Body of pancreas (tissue), 4 donors: ENCODE measurements at regions not wholly inside any gene's neighbourhood (a gene's known extent, or its start where the extent isn't known, plus 50 kb on each side); places are given as distances from the start of the nearest gene placed in this dataset.

Experiments
- ATAC-seq: fragments of 150-250 bp; one replicate; pipeline ENCODE4 v1.9.1; 2016
- DNase-seq, 4 donors: peaks; one replicate each; pipeline ENCODE4 v3.0.0-alpha.2; 2019
- H3K27ac ChIP-seq, 4 donors: fragments of 200-600 bp; sonication (generic); 1 replicate in 3 of 4; 2 replicates in 1 of 4; pipeline versions ENCODE4 v1.5.1 to v1.6.1; 2016 to 2019; ENCODE audit warnings: mild to moderate bottlenecking in 1 of 4, mixed read lengths in 1 of 4, moderate library complexity in 1 of 4
- H3K27me3 ChIP-seq, 2 donors: fragments of 200-600 bp; sonication (generic); one replicate each; pipeline ENCODE4 v1.6.0; 2016; ENCODE audit warnings: mild to moderate bottlenecking in 1 of 2
- H3K36me3 ChIP-seq, 2 donors: fragments of 200-600 bp; sonication (generic); replicated peaks in 1 of 2; 2 replicates each; pipeline ENCODE4 v1.5.1; 2016; ENCODE audit warnings: low read depth in 2 of 2; ENCODE audit not compliant: insufficient read depth in 1 of 2
- H3K4me1 ChIP-seq: fragments of 200-600 bp; sonication (generic); one replicate; pipeline ENCODE4 v1.6.0; 2016
- H3K4me3 ChIP-seq, 2 donors: fragments of 200-600 bp; sonication (generic); 1 replicate in 1 of 2; 2 replicates in 1 of 2; pipeline ENCODE4 v1.5.1; 2016 to 2019
- H3K9me3 ChIP-seq, 3 donors: fragments of 200-600 bp; sonication (generic); 1 replicate in 2 of 3; 2 replicates in 1 of 3; pipeline ENCODE4 v1.5.1; 2016
- CTCF ChIP-seq, 7 experiments: fragments of 450-650 bp in 4 of 7; fragments of 200-600 bp in 3 of 7; sonication (generic) in 3 of 7; IDR thresholded peaks; one replicate each; pipeline ENCODE4 v1.5.1; 2016 to 2019; ENCODE audit warnings: antibody characterized with exemption in 7 of 7
- POLR2A ChIP-seq, 3 donors: fragments of 450-650 bp; IDR thresholded peaks; one replicate each; pipeline ENCODE4 v1.6.1; 2016; ENCODE audit warnings: antibody characterized with exemption in 3 of 3, mild to moderate bottlenecking in 2 of 3
- WGBS, 2 donors: methylation state at CpG; one replicate each; pipeline ENCODE4 v1.1.5; 2017; 5-methylcytosine and 5-hydroxymethylcytosine counted together
- intact Hi-C: fragments of 100-400 bp; cut with DNase I; formaldehyde crosslinking; loops from one replicate; pipeline ENCODE4 v1.15.1; 2023

DNA sequence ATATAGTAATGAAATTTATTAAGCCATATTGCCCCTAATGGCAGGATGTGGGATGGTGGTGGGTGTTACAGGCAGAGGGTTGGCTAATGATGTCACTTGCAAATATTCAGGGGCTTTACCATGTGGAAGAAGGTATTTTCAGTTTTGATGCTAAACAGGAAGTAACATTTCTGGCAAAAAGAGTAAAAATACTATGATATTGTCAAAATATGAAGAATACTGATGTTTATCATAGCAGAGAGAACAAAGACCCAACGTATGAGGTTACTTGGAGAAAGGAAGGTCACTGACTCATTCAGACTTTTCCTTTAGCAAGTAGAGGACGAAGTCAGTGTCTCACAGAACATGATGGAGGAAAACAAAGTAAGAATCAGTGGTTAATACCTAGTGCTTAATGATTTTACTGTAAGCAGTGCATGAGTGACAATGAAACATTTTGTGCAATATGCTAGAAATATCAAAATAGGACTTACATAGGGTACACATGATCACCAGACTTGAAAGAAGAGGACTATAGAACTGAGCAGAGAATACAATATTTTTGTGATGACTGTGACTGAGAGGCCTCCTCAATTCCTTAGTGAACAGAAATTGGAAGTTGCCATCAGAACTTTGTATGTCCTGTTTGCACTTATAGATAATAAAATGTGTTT is 89.7 kb upstream of the STEAP4 start:
- ATAC-seq = no peak
- Histone ChIP-seq H3K27me3 (no peaks in the 10 kb centered on the region), H3K4me1 (no peaks in the 10 kb centered on the region), H3K36me3 (no peaks in the 10 kb centered on the region), H3K4me3 (no peak overlapping the region), H3K9me3 (no peaks in the 10 kb centered on the region), H3K27ac (no peak overlapping the region)
- intact Hi-C loops = no loop called here
- TF ChIP-seq CTCF (IDR thresholded peaks at IDR 0.05) (no peak), POLR2A (IDR thresholded peaks at IDR 0.05) (no peak)
- 54 to 68% methylated on average over 2 of the region's 2 CpGs for WGBS, 2 donors
- DNase-seq = no peak

DNA sequence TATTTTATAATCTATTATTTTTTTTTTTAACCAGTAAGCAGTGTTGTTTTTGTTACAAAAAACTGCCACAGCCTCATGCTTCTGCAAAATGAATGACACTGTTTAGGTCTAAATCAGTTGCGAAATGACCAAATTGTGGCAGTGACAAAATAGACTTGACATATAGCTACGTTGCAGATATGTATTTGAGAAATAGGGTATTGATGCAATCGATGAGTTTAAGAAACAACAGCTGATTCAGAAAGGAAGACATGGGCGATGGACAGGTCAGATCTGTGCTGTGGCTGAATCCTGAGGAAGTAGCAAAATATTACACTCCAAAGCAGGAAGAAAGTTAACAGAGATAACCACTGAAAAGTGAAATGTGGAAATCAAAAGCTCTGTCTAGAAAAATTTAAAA is 89.0 kb upstream of the STEAP4 start:
- intact Hi-C loops = no loop called here
- WGBS, 2 donors = 65 to 67% methylated on average over 4 of the region's 4 CpGs
- Histone ChIP-seq H3K36me3 (no peaks in the 10 kb centered on the region), H3K27ac (no peak overlapping the region), H3K4me1 (no peaks in the 10 kb centered on the region), H3K27me3 (no peaks in the 10 kb centered on the region), H3K4me3 (no peak overlapping the region), H3K9me3 (no peaks in the 10 kb centered on the region)
- no peak for ATAC-seq
- DNase-seq = no peak
- TF ChIP-seq POLR2A (IDR thresholded peaks at IDR 0.05) (no peak), CTCF (IDR thresholded peaks at IDR 0.05) (no peak)

- intact Hi-C loops = no loop called here
- TF ChIP-seq POLR2A (IDR thresholded peaks at IDR 0.05) = no peak
- TF ChIP-seq CTCF (IDR thresholded peaks at IDR 0.05) = no peak
- Histone ChIP-seq H3K4me3 (no peak overlapping the region), H3K27ac (no peak overlapping the region), H3K4me1 (no peaks in the 10 kb centered on the region), H3K27me3 (no peaks in the 10 kb centered on the region), H3K36me3 (no peaks in the 10 kb centered on the region), H3K9me3 (no peaks in the 10 kb centered on the region)
- no peak for DNase-seq
- no peak for ATAC-seq
These were observed 84.6 kb upstream of the STEAP4 start for GRCh38 chr7:88391247-88391646.

DNA sequence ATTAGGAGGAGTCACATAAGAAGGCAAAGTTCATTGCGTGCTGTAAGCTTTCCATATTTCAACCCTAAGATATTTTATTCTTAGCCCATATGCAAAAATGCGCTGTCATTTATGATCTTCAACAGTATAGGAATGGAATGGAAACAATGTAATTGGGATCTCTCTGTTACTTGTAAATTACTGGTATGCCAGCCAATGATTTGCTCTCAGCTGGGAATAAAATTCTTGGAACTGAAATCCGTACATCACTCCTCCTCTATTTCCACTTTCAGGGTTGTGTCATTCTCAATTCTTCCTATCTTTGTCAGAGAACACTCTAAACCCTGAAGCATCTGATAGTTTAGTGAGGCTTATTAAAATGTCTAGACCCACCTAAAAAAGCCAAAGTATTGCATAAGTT is 80.7 kb upstream of the STEAP4 start:
- H3K4me1 ChIP-seq = no peaks in the 10 kb centered on the region
- 78 to 86% methylated on average over 3 of the region's 3 CpGs for WGBS, 2 donors
- intact Hi-C loops = no loop called here
- H3K4me3 ChIP-seq = no peak overlapping the region
- no peaks in the 10 kb centered on the region for H3K9me3 ChIP-seq
- no peak for DNase-seq
- ATAC-seq = no peak
- H3K27ac ChIP-seq = no peak overlapping the region
- no peaks in the 10 kb centered on the region for H3K36me3 ChIP-seq
- TF ChIP-seq POLR2A (IDR thresholded peaks at IDR 0.05) (no peak), CTCF (IDR thresholded peaks at IDR 0.05) (no peak)
- H3K27me3 ChIP-seq = no peaks in the 10 kb centered on the region

DNA sequence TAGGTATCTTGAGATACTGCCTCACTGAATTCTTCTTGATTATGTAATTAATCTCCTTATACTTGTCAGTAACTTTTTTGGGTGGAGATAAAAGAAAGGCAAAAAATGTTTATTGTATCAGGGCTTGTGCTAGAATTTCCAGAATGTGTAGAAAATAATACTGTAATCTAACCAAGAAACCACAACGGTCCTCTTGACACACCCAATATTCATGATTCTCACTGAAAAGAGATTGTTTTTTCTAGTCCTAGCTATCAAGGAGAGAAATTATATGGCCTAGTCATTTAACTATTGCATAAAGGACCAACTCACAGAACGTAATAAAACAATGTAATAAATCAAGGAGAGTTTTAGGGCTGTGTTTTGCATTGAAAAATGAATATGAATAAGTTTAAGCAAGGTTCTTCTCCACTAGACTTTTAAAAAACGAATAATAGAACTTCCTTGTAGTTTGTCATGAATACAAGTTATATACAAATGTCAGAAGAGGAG is 80.0 kb upstream of the STEAP4 start:
- H3K27me3 ChIP-seq = no peaks in the 10 kb centered on the region
- H3K27ac ChIP-seq = no peak overlapping the region
- no peak overlapping the region for H3K4me3 ChIP-seq
- H3K9me3 ChIP-seq = no peaks in the 10 kb centered on the region
- H3K36me3 ChIP-seq = no peaks in the 10 kb centered on the region
- DNase-seq (no peak), ATAC-seq (no peak)
- 69 to 71% methylated on average over 3 of the region's 3 CpGs for WGBS, 2 donors
- TF ChIP-seq CTCF (IDR thresholded peaks at IDR 0.05) (no peak), POLR2A (IDR thresholded peaks at IDR 0.05) (no peak)
- intact Hi-C loops = no loop called here
- no peaks in the 10 kb centered on the region for H3K4me1 ChIP-seq
